ENCODE measurements at regions not wholly inside any gene's neighbourhood (a gene's known extent, or its start where the extent isn't known, plus 50 kb on each side); places are given as distances from the start of the nearest gene placed in this dataset.
"Not testable (repeated sequence)": the region's sequence is repeated elsewhere in the genome, so short reads cannot be mapped to it uniquely, and the experiment has no call there.

- no peak overlapping the region for H3K27ac Mint-ChIP-seq
- peaks cover 3% of the 10 kb centered on the region for H3K9me3 Mint-ChIP-seq
- H3K27me3 Mint-ChIP-seq: peaks cover 6% of the 10 kb centered on the region
- no peak overlapping the region for H3K4me3 Mint-ChIP-seq
- H3K36me3 Mint-ChIP-seq (ENCODE audit: low read depth): no peaks in the 10 kb centered on the region
- H3K4me1 Mint-ChIP-seq: no peaks in the 10 kb centered on the region
- DNase-seq: no peak
- ATAC-seq: no peak
Observed at GRCh38 chr4:42309361-42310260, 87.7 kb upstream of the SHISA3 start.

DNA sequence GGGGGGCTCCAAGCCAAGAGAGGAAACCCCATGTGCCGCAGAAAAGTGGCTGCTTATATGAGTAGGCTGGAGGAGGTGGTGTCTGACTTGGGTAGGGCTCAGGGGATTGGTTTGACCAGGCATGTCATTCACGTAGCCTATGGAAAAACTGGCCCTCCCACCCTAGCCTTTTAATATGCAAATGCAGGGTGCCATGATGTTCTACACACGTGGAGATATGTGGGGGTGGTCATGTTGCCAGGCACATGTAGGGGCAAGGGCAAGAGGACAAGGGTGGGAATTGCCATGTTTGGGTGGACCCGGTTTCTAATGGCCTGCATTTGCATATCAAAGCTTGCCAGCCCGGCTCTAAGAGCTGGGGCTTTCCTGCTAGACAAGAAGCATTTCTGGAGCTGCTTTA is 86.9 kb upstream of the SHISA3 start:
- DNase-seq (no peak), ATAC-seq (no peak)
- H3K4me1 Mint-ChIP-seq: no peaks in the 10 kb centered on the region
- no peak overlapping the region for H3K4me3 Mint-ChIP-seq
- no peak overlapping the region for H3K27ac Mint-ChIP-seq
- no peaks in the 10 kb centered on the region for H3K36me3 Mint-ChIP-seq (ENCODE audit: low read depth)
- H3K9me3 Mint-ChIP-seq: peaks cover 3% of the 10 kb centered on the region
- peaks cover 6% of the 10 kb centered on the region for H3K27me3 Mint-ChIP-seq

- H3K36me3 Mint-ChIP-seq (ENCODE audit: low read depth): no peaks in the 10 kb centered on the region
- peaks cover 6% of the 10 kb centered on the region for H3K27me3 Mint-ChIP-seq
- peaks cover 3% of the 10 kb centered on the region for H3K9me3 Mint-ChIP-seq
- DNase-seq: no peak
- H3K4me1 Mint-ChIP-seq: no peaks in the 10 kb centered on the region
- no peak overlapping the region for H3K27ac Mint-ChIP-seq
- no peak overlapping the region for H3K4me3 Mint-ChIP-seq
- ATAC-seq: no peak
Observed at GRCh38 chr4:42310806-42311205, 86.5 kb upstream of the SHISA3 start.

- no peak for DNase-seq
- ATAC-seq: no peak
- Mint-ChIP-seq H3K36me3 (ENCODE audit: low read depth) (no peaks in the 10 kb centered on the region), H3K27me3 (peaks cover 6% of the 10 kb centered on the region), H3K9me3 (peaks cover 3% of the 10 kb centered on the region), H3K4me3 (no peak overlapping the region), H3K4me1 (no peaks in the 10 kb centered on the region), H3K27ac (no peak overlapping the region)
Observed at GRCh38 chr4:42311591-42311990, 85.7 kb upstream of the SHISA3 start.

DNA sequence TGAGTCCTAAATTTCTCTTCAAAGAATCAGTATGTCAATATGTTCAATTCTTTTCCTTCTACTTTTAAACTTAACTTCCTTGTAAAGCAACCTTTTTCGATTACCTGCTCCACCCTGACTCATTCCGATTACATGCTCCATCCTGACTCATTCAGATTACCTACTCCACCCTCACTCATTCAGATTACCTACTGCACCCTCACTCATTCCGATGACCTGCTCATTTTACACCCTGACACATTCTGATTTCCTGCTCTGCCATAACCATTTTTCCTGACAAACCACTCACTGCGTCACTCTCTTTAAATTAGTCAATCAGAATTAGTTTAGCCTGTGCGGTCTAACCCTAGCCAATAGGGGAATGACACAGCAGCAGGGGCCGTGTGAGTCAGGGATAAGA is 83.9 kb upstream of the SHISA3 start:
- H3K9me3 Mint-ChIP-seq, H3K4me3 Mint-ChIP-seq, H3K27ac Mint-ChIP-seq: not testable (repeated sequence)

DNA sequence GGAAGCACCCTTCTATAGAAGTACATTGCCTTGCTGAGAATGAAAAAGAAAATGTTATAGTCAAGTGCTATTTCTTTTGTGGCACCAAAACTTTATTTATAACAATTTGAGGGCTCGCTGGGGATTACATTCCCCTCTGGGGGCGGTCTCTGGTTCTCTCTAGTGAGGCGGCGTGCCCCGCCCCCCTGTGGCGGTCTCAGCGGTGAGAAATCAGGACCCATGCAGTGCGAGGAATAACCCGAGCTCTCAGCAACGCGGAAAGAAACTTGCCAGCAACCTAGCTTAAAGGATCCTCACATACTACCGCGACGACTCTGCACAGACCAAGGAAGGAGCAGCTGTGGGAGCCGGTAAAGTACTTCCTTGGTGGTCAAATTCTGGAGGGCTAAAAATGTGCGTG is 83.4 kb upstream of the SHISA3 start:
- Mint-ChIP-seq H3K9me3 (peaks cover 3% of the 10 kb centered on the region), H3K27me3 (peaks cover 3% of the 10 kb centered on the region), H3K27ac (no peak overlapping the region), H3K4me3 (no peak overlapping the region), H3K4me1 (no peaks in the 10 kb centered on the region), H3K36me3 (ENCODE audit: low read depth) (no peaks in the 10 kb centered on the region)
- ATAC-seq (no peak), DNase-seq (no peak)

More for the DNA sequence above, 83.9 kb upstream of the SHISA3 start:
- not testable (repeated sequence) for ATAC-seq; DNase-seq; H3K36me3 Mint-ChIP-seq (ENCODE audit: low read depth); H3K27me3 Mint-ChIP-seq; H3K4me1 Mint-ChIP-seq

GRCh38 chr4:42315231-42315630 is 82.1 kb upstream of the SHISA3 start:
- ATAC-seq: no peak
- peaks cover 3% of the 10 kb centered on the region for H3K9me3 Mint-ChIP-seq
- no peak overlapping the region for H3K4me3 Mint-ChIP-seq
- no peak overlapping the region for H3K27ac Mint-ChIP-seq
- peaks cover 3% of the 10 kb centered on the region for H3K27me3 Mint-ChIP-seq
- no peak for DNase-seq
- H3K36me3 Mint-ChIP-seq (ENCODE audit: low read depth): no peaks in the 10 kb centered on the region
- no peaks in the 10 kb centered on the region for H3K4me1 Mint-ChIP-seq

GRCh38 chr4:42320822-42321388 is 76.4 kb upstream of the SHISA3 start:
- H3K4me1 Mint-ChIP-seq: no peaks in the 10 kb centered on the region
- H3K27me3 Mint-ChIP-seq: no peaks in the 10 kb centered on the region
- H3K36me3 Mint-ChIP-seq (ENCODE audit: low read depth): no peaks in the 10 kb centered on the region
- ATAC-seq (no peak), DNase-seq (no peak)
- peaks cover 4% of the 10 kb centered on the region for H3K9me3 Mint-ChIP-seq
- no peak overlapping the region for H3K27ac Mint-ChIP-seq
- no peak overlapping the region for H3K4me3 Mint-ChIP-seq

GRCh38 chr4:42326040-42326439 is 71.2 kb upstream of the SHISA3 start:
- ATAC-seq (no peak), DNase-seq (no peak)
- peaks cover 4% of the 10 kb centered on the region for H3K27me3 Mint-ChIP-seq
- peaks cover 2% of the 10 kb centered on the region for H3K9me3 Mint-ChIP-seq
- H3K4me3 Mint-ChIP-seq: no peak overlapping the region
- no peaks in the 10 kb centered on the region for H3K36me3 Mint-ChIP-seq (ENCODE audit: low read depth)
- no peaks in the 10 kb centered on the region for H3K4me1 Mint-ChIP-seq
- H3K27ac Mint-ChIP-seq: no peak overlapping the region

DNA sequence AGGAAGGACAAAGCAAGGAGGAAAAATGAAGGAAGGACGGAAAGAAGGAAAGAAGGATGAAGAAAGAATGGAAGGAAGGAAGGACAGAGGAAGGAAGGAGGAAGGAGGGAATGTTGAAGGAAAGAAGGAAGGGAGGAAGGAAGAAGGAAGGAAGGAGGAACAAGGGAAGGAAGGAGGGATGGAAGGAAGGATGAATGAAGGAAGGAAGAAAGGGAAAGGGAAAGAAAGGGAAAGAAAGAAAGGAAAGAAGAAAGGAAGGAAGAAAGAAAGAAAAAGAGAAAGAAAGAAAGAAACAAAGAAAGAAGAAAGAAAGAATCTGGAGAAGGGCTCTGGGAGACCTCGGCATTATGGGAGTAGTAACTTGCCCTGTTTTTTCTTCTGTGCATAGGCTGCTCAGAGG is 70.8 kb upstream of the SHISA3 start:
- peaks cover 4% of the 10 kb centered on the region for H3K27me3 Mint-ChIP-seq
- H3K36me3 Mint-ChIP-seq (ENCODE audit: low read depth): no peaks in the 10 kb centered on the region
- DNase-seq (no peak), ATAC-seq (no peak)
- no peaks in the 10 kb centered on the region for H3K4me1 Mint-ChIP-seq
- no peaks in the 10 kb centered on the region for H3K9me3 Mint-ChIP-seq
- H3K4me3 Mint-ChIP-seq: no peak overlapping the region
- H3K27ac Mint-ChIP-seq: no peak overlapping the region

DNA sequence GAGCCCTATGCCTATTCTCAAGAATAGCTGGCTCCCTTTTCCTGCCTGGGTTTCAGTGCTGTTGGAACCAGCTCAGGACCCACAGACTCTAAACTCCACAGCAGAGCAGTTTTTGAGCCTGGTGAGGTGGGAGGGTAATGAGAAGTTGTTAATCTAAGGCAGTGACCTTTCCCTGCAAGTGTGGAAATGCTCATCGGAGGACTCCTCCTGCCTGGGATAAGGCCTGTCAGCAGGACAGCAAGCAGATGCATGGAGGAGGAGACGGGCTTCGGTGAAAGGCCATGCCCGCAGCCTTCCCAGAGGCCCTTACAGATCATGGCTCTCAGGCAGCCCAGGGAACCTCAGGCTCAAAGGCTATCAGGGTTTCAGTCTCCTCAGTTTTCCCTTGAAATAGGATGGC is 70.0 kb upstream of the SHISA3 start:
- Mint-ChIP-seq H3K27ac (no peak overlapping the region), H3K4me1 (no peaks in the 10 kb centered on the region), H3K9me3 (no peaks in the 10 kb centered on the region), H3K27me3 (peaks cover 4% of the 10 kb centered on the region), H3K36me3 (ENCODE audit: low read depth) (no peaks in the 10 kb centered on the region), H3K4me3 (no peak overlapping the region)
- no peak for DNase-seq
- ATAC-seq: no peak

GRCh38 chr4:42328978-42329377 is 68.3 kb upstream of the SHISA3 start:
- no peaks in the 10 kb centered on the region for H3K4me1 Mint-ChIP-seq
- H3K36me3 Mint-ChIP-seq (ENCODE audit: low read depth): no peaks in the 10 kb centered on the region
- DNase-seq (no peak), ATAC-seq (no peak)
- H3K9me3 Mint-ChIP-seq: no peaks in the 10 kb centered on the region
- H3K27ac Mint-ChIP-seq: no peak overlapping the region
- H3K4me3 Mint-ChIP-seq: no peak overlapping the region
- peaks cover 4% of the 10 kb centered on the region for H3K27me3 Mint-ChIP-seq

DNA sequence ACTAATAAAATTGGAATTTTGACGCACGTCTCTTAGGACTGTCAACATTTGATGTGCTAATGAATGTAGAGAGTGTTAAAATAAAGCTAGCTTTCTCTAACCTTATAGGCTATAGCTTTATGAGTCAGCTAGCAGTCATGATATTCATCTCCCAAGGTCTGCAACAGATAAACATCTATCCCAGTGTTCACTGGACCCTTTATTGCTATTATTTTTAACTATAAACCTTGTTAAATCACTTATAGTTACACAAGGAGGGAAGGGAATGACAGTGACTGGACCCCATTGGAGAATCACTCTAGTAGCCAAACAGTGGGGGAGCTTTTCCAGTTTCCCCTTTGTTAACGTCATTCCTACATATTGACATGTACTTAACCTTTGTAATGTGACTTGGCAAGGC is 67.9 kb upstream of the SHISA3 start:
- H3K36me3 Mint-ChIP-seq (ENCODE audit: low read depth): no peaks in the 10 kb centered on the region
- H3K4me3 Mint-ChIP-seq: no peak overlapping the region
- DNase-seq: no peak
- ATAC-seq: no peak
- H3K27me3 Mint-ChIP-seq: peaks cover 4% of the 10 kb centered on the region
- no peaks in the 10 kb centered on the region for H3K9me3 Mint-ChIP-seq
- H3K27ac Mint-ChIP-seq: no peak overlapping the region
- no peaks in the 10 kb centered on the region for H3K4me1 Mint-ChIP-seq

- Mint-ChIP-seq H3K4me1 (no peaks in the 10 kb centered on the region), H3K36me3 (ENCODE audit: low read depth) (no peaks in the 10 kb centered on the region), H3K4me3 (no peak overlapping the region)
Observed at GRCh38 chr4:42330002-42330592, 67.2 kb upstream of the SHISA3 start.

GRCh38 chr4:42331040-42331439 is 66.2 kb upstream of the SHISA3 start:
- peaks cover 6% of the 10 kb centered on the region for H3K27me3 Mint-ChIP-seq
- H3K4me3 Mint-ChIP-seq: no peak overlapping the region
- no peak overlapping the region for H3K27ac Mint-ChIP-seq
- DNase-seq (no peak), ATAC-seq (no peak)
- no peaks in the 10 kb centered on the region for H3K9me3 Mint-ChIP-seq
- no peaks in the 10 kb centered on the region for H3K36me3 Mint-ChIP-seq (ENCODE audit: low read depth)
- no peaks in the 10 kb centered on the region for H3K4me1 Mint-ChIP-seq

More at GRCh38 chr4:42330002-42330592, 67.2 kb upstream of the SHISA3 start:
- Mint-ChIP-seq H3K27ac (no peak overlapping the region), H3K9me3 (no peaks in the 10 kb centered on the region), H3K27me3 (peaks cover 6% of the 10 kb centered on the region)
- ATAC-seq (no peak), DNase-seq (no peak)

Data from activated naive CD8-positive, alpha-beta T cell treated with anti-CD3 and anti-CD28 coated beads, Interleukin-2, amount 50 U/mL, for 24 hours (primary cell).